Duodenal mucosa (tissue), 2 donors: ENCODE measurements at regions not wholly inside any gene's neighbourhood (a gene's known extent, or its start where the extent isn't known, plus 50 kb on each side); places are given as distances from the start of the nearest gene placed in this dataset.
"Not testable (repeated sequence)": the region's sequence is repeated elsewhere in the genome, so short reads cannot be mapped to it uniquely, and the experiment has no call there.

Experiments used
- H3K27ac ChIP-seq: one replicate; pipeline ENCODE4 v1.7.0; 2013; ENCODE audit warnings: low read depth, low read length
- H3K27me3 ChIP-seq, 2 donors: one replicate each; pipeline ENCODE4 v1.7.0; 2013; ENCODE audit warnings: low read length in 2 of 2, control low read depth in 1 of 2; ENCODE audit not compliant: insufficient read depth in 2 of 2, control insufficient read depth in 1 of 2
- H3K36me3 ChIP-seq, 2 donors: one replicate each; pipeline ENCODE4 v1.7.0; 2013; ENCODE audit warnings: low read length in 2 of 2, control low read depth in 1 of 2; ENCODE audit not compliant: insufficient read depth in 2 of 2, control insufficient read depth in 1 of 2
- H3K4me1 ChIP-seq, 2 donors: one replicate each; pipeline ENCODE4 v1.7.0; 2013; ENCODE audit warnings: low read length in 2 of 2, control low read depth in 1 of 2; ENCODE audit not compliant: insufficient read depth in 2 of 2, control insufficient read depth in 1 of 2
- H3K4me3 ChIP-seq, 2 donors: one replicate each; pipeline ENCODE4 v1.7.0; 2013; ENCODE audit warnings: low read length in 2 of 2, low read depth in 1 of 2
- H3K9ac ChIP-seq, 2 donors: one replicate each; pipeline ENCODE4 v1.7.0; 2013; ENCODE audit warnings: low read length in 2 of 2, low read depth in 1 of 2
- H3K9me3 ChIP-seq, 2 donors: one replicate each; pipeline ENCODE4 v1.7.0; 2013; ENCODE audit warnings: low read length in 2 of 2, control low read depth in 1 of 2; ENCODE audit not compliant: control insufficient read depth in 1 of 2

DNA sequence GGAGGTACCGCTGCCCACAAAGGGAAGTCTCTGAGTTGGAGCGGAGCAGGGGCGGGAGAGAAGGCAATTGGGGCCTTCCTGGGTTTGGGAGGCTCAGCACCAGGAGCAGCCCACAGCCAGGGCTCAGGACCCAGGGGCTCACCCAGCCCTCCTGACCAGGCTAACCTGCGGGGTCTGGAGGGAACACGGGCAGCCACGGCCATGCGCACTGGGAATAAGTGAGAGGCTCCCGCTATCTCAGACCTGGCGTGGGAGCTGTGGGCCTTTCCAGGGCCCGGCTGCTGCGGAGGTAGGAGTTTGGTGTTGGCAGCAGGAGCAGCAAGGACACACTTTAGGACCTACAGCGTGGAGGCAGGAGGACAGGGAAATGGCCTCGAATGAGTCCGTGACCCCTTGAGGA lies 69.0 kb downstream of the RRM2 start:
- H3K27me3 ChIP-seq: no peaks in the 10 kb centered on the region
- H3K36me3 ChIP-seq: no peaks in the 10 kb centered on the region
- H3K4me1 ChIP-seq: no peaks in the 10 kb centered on the region
- no peak overlapping the region for H3K27ac ChIP-seq
- no peak overlapping the region for H3K9ac ChIP-seq
- no peak overlapping the region for H3K4me3 ChIP-seq
- H3K9me3 ChIP-seq: no peaks in the 10 kb centered on the region

- H3K27ac ChIP-seq: no peak overlapping the region
- H3K9me3 ChIP-seq: no peaks in the 10 kb centered on the region
- H3K27me3 ChIP-seq: no peaks in the 10 kb centered on the region
These were observed 70.0 kb downstream of the RRM2 start for GRCh38 chr2:10192392-10193015.

DNA sequence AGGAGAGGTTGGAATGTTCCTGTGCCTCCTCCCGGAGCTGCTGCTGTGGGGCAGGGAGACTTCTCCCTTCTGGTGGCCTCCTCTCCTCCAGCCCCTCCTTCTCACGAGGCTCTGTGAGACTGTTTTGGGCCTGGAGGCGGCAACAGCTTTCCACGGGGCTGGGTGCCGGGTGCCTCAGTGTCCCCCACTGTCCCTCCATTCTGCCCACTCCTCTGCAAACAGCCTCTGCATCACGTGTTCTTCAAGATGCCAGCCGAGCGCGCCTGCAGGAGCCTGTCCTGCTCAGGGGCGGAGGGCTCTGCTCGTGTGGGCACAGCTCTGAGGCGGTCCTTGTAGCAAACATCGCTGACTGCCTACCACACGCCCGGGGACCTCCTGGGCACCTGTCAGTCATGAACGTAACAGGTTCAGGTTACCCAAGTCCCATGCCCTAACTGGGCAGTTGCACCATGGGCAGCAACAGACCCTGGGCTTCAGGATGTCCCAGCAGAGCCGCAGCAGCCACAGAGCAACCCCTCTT lies 70.8 kb downstream of the RRM2 start:
- Histone ChIP-seq H3K4me3 (no peak overlapping the region), H3K9me3 (no peaks in the 10 kb centered on the region), H3K36me3 (no peaks in the 10 kb centered on the region), H3K9ac (no peak overlapping the region), H3K4me1 (no peaks in the 10 kb centered on the region), H3K27ac (no peak overlapping the region), H3K27me3 (no peaks in the 10 kb centered on the region)

More at GRCh38 chr2:10192392-10193015, 70.0 kb downstream of the RRM2 start:
- Histone ChIP-seq H3K4me3 (no peak overlapping the region), H3K9ac (no peak overlapping the region), H3K36me3 (no peaks in the 10 kb centered on the region), H3K4me1 (no peaks in the 10 kb centered on the region)

DNA sequence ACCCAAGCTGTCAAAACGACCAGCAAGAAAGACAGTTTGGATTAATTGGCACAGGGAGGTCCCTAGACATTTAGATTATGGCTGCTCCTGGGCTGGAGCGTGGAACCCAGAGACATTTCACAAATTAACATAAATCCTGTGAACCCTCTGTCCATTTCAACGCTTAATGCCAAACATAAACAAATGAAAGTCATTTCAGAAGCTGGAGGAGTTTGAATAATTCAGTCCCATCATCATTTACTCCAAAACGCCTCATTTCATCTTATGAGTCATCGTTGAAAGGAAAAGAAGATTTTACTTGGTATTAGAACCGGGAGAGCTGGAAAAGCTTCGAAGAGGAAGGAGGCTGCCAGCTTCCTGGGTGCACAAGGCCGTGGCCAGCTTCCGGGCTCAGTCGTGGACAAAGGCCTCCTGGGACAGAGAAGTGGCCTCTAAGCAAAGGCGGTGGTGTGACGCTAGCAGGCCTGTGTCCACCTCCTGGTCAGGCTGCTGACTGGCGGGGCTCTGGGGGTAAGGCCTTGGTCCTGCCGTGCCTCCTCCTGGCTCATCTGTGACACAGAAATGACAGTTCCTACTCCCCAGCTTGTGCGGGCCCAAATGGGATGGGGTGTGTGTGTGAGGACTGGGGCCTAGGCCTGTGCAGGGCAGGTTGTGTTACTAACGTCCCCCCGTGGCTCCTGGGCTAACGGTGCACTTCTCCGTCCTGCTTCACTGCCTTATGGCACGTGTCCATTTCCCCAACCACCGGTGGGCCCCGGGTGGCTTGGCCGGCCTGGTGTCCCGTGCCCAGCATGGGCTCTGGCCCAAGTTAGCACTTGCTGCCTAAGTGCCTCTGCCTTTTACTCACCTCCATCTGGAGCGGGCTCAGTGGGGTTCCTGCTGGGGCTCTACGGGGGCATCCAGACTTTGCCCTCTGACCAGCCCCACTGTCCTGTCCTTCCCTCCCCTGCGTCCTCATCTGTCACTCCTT lies 71.6 kb downstream of the RRM2 start:
- Histone ChIP-seq H3K36me3 (no peaks in the 10 kb centered on the region), H3K4me3 (no peak overlapping the region), H3K9ac (no peak overlapping the region), H3K9me3 (no peaks in the 10 kb centered on the region), H3K27me3 (no peaks in the 10 kb centered on the region), H3K4me1 (no peaks in the 10 kb centered on the region), H3K27ac (no peak overlapping the region)

- Histone ChIP-seq H3K4me3 (no peak overlapping the region), H3K4me1 (no peaks in the 10 kb centered on the region), H3K27me3 (no peaks in the 10 kb centered on the region), H3K36me3 (no peaks in the 10 kb centered on the region), H3K27ac (no peak overlapping the region), H3K9ac (no peak overlapping the region), H3K9me3 (no peaks in the 10 kb centered on the region)
These were observed 73.0 kb downstream of the RRM2 start for GRCh38 chr2:10195278-10196109.

DNA sequence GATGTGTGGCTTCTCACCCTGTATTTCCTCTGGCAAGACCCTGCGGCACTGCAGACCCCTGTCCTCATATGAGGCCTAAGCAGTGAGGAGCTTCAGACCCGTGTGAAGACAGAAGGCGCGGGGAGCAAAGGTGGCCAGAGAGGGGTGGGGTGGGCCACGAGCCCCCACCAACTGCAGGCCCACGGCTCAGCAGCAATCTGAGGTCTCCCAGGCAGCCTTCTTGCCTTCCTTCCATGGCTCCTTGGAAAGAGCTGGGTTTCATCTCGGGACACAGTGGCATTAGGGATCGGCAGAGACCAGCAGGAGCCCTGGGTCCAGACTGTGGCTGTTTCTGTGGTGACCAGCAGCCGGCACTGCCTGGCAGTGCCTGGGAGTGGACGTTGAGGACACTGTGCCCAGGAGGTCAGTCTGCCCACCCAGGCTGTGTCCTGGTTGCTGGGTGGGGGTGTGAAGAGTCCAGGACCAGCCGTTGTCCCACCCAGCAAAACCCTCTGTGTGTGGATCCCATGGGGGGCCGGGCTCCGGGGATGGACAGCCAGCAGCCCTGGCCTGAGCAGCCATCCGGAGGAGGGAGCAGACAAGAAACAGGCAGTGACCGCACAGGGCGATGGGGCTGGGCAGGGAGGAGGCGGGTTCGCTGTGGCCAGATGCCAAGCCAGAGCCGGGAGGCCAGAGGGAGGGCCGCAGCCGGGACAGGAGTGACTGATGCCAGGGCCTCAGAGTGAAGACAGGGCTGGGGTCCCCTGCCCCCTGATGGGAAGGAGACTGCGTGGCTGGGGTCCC lies 73.8 kb downstream of the RRM2 start:
- no peaks in the 10 kb centered on the region for H3K36me3 ChIP-seq
- H3K27me3 ChIP-seq: no peaks in the 10 kb centered on the region
- H3K9ac ChIP-seq: no peak overlapping the region
- no peaks in the 10 kb centered on the region for H3K4me1 ChIP-seq
- no peak overlapping the region for H3K4me3 ChIP-seq
- no peaks in the 10 kb centered on the region for H3K9me3 ChIP-seq
- H3K27ac ChIP-seq: no peak overlapping the region

- H3K9ac ChIP-seq: no peak overlapping the region
- H3K4me3 ChIP-seq: no peak overlapping the region
- H3K36me3 ChIP-seq: no peaks in the 10 kb centered on the region
- no peaks in the 10 kb centered on the region for H3K27me3 ChIP-seq
- no peaks in the 10 kb centered on the region for H3K9me3 ChIP-seq
- H3K4me1 ChIP-seq: no peaks in the 10 kb centered on the region
- no peak overlapping the region for H3K27ac ChIP-seq
These were observed 74.6 kb downstream of the RRM2 start for GRCh38 chr2:10196948-10197696.

DNA sequence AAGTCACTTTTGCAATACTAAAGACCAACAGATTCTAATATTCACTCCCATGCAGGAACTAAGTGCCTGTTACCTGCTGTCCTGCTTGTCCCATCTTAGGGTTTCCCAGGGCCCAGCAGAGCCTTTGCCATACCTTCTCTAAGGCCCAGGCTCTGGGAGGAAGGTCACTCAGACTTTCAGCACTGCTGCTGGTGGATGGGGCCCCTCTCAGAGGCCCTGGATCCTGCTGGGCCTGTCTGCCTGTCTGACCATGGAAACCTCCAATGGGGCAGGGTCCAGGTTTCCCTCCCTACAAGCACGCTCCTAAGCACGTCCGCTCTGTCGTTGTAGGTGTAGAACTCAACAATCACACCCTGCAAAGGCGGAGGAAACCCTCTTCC lies 75.1 kb downstream of the RRM2 start:
- H3K36me3 ChIP-seq: no peaks in the 10 kb centered on the region
- no peak overlapping the region for H3K9ac ChIP-seq
- no peaks in the 10 kb centered on the region for H3K4me1 ChIP-seq
- no peak overlapping the region for H3K4me3 ChIP-seq
- no peak overlapping the region for H3K27ac ChIP-seq
- no peaks in the 10 kb centered on the region for H3K27me3 ChIP-seq
- H3K9me3 ChIP-seq: no peaks in the 10 kb centered on the region

DNA sequence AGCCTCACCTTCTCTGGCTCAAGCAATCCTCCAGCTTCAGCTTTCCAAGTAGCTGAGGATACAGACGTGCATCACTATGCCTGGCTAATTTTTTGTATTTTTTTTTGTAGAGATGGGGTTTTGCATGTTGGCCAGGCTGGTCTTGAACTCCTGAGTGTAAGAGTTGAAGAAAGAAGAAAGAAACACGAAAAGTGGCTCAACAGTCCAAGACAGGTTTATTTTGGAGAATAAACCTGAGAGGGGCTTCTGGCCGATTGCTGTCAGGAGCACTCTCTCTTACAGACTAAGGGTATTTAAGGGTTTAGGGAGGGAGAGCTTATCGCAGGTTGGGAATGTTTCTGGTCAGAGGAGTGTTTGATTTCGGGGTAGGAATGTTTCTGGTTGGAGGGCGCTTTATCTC lies 75.9 kb downstream of the RRM2 start:
- not testable (repeated sequence) for H3K9ac ChIP-seq, H3K27ac ChIP-seq, H3K9me3 ChIP-seq, H3K36me3 ChIP-seq, H3K27me3 ChIP-seq, H3K4me3 ChIP-seq, H3K4me1 ChIP-seq
